NCI-H2107 treated with DMSO at 0.1 percent for 48 hours (cell line): ENCODE measurements at regions not wholly inside any gene's neighbourhood (a gene's known extent, or its start where the extent isn't known, plus 50 kb on each side); places are given as distances from the start of the nearest gene placed in this dataset.
"Not testable (repeated sequence)": the region's sequence is repeated elsewhere in the genome, so short reads cannot be mapped to it uniquely, and the experiment has no call there.

ENCODE experiments used
- DNase-seq: peaks from one replicate; lab custom pipeline; 2025; ENCODE audit not compliant: unreplicated experiment; lab: John Stamatoyannopoulos, UW

- DNase-seq, result no peak
These were observed 49.9 kb upstream of the CAPRIN1 start for GRCh38 chr11:34001557-34002064.

- DNase-seq, result no peak
These were observed 52.1 kb upstream of the CAPRIN1 start for GRCh38 chr11:33999393-33999792.

- DNase-seq, result no peak
These were observed 53.8 kb upstream of the CAPRIN1 start for GRCh38 chr11:33997584-33998251.

GRCh38 chr11:33996498-33997454 lies 54.8 kb upstream of the CAPRIN1 start:
- peak; percentile 69 for DNase-seq

- DNase-seq, result no peak
These were observed 56.6 kb upstream of the CAPRIN1 start for GRCh38 chr11:33994937-33995336.

- DNase-seq, result not testable (repeated sequence)
These were observed 60.4 kb upstream of the CAPRIN1 start for GRCh38 chr11:33991136-33991535.

GRCh38 chr11:33990131-33990530 lies 61.4 kb upstream of the CAPRIN1 start:
- DNase-seq, result not testable (repeated sequence)

GRCh38 chr11:33989461-33989860 lies 62.1 kb upstream of the CAPRIN1 start:
- no peak for DNase-seq

- no peak for DNase-seq
These were observed 62.8 kb upstream of the CAPRIN1 start for GRCh38 chr11:33988586-33989370.

- DNase-seq, result peak; percentile 34
These were observed 63.5 kb upstream of the CAPRIN1 start for GRCh38 chr11:33987975-33988580.

- no peak for DNase-seq
These were observed 64.0 kb upstream of the CAPRIN1 start for GRCh38 chr11:33987545-33987944.

GRCh38 chr11:33986597-33987501 lies 64.7 kb upstream of the CAPRIN1 start:
- DNase-seq, result not testable (repeated sequence)

GRCh38 chr11:33984682-33985389 lies 66.7 kb upstream of the CAPRIN1 start:
- no peak for DNase-seq

- no peak for DNase-seq
These were observed 68.9 kb upstream of the CAPRIN1 start for GRCh38 chr11:33982661-33983060.

- DNase-seq, result peak; percentile 90
These were observed 70.6 kb upstream of the CAPRIN1 start for GRCh38 chr11:33980897-33981296.

GRCh38 chr11:33978376-33978775 lies 73.2 kb upstream of the CAPRIN1 start:
- no peak for DNase-seq

- no peak for DNase-seq
These were observed 73.9 kb upstream of the CAPRIN1 start for GRCh38 chr11:33977676-33978075.

- no peak for DNase-seq
These were observed 74.9 kb upstream of the CAPRIN1 start for GRCh38 chr11:33976495-33977199.
